ENCODE measurements at regions not wholly inside any gene's neighbourhood (a gene's known extent, or its start where the extent isn't known, plus 50 kb on each side); places are given as distances from the start of the nearest gene placed in this dataset.

GRCh38 chr21:31395268-31395667, 51.2 kb upstream of the TIAM1 start:
- no peak for ATAC-seq
- Histone ChIP-seq H3K79me2 (ENCODE audit: control insufficient read depth, insufficient read depth, low read length) (no peaks in the 10 kb centered on the region), H2AFZ (ENCODE audit: low read depth, low read length) (no peak overlapping the region), H3K9ac (ENCODE audit: insufficient read depth in 1 of 2, low read depth in 2 of 2, low read length in 2 of 2) (no peak overlapping the region), H4K20me1 (replicated peaks; ENCODE audit: control insufficient read depth, insufficient read depth, low read length) (no peaks in the 10 kb centered on the region), H3K27ac (ENCODE audit: extremely low read depth, low read depth, low read length) (no peak overlapping the region), H3K27me3 (ENCODE audit: control insufficient read depth in 2 of 2, insufficient read depth in 2 of 2, low read length in 2 of 2) (peaks cover 6 to 28% of the 10 kb centered on the region in 2 experiments; a peak in 3 of 5 replicates), H3K4me1 (replicated peaks in 1 of 2; ENCODE audit: control insufficient read depth in 2 of 2, insufficient read depth in 2 of 2, low read length in 2 of 2) (no peaks in the 10 kb centered on the region), H3K9me3 (replicated peaks; ENCODE audit: control insufficient read depth, insufficient read depth, low read depth, low read length) (no peaks in the 10 kb centered on the region), H3K4me3 (no peak overlapping the region), H3K9me1 (ENCODE audit: control insufficient read depth, insufficient read depth, low read length) (no peaks in the 10 kb centered on the region), H3K4me2 (ENCODE audit: insufficient read depth, low read length) (no peak overlapping the region), H3K36me3 (ENCODE audit: control insufficient read depth, insufficient read depth, low read length) (no peaks in the 10 kb centered on the region)
- WGBS (ENCODE audit: insufficient coverage, low coverage, missing lambda C conversion rate): 0% methylated on average over 9 of the region's 9 CpGs
- no TSS peak for BruUV-seq (replicated peaks)
- intact Hi-C loops (cut with micrococcal nuclease): no loop called here
- in situ Hi-C loops (cut with MboI): no loop called here
- ChIA-PET POLR2A (no interaction called here), CTCF (ENCODE audit: low intra/inter-chr PET ratio) (no interaction called here)
- no peak for DNase-seq (ENCODE audit: extremely low read depth in 1 of 4, low spot score in 3 of 4)
- no peak for FAIRE-seq
- no peak for TF ChIP-seq ZFP1 (CRISPR knock-in tag; IDR thresholded peaks at IDR 0.05)
- TF ChIP-seq CBFA2T3 (IDR thresholded peaks at IDR 0.05): no peak
- no peak for TF ChIP-seq MTA2 (IDR thresholded peaks at IDR 0.05; ENCODE audit: low read depth)
- no peak for TF ChIP-seq GTF2F1 (IDR thresholded peaks at IDR 0.05; ENCODE audit: low read depth, low read length)
- no peak for TF ChIP-seq CREM (IDR thresholded peaks at IDR 0.05; ENCODE audit: low read depth)
- TF ChIP-seq MBD1 (CRISPR knock-in tag; IDR thresholded peaks at IDR 0.05): no peak
- no peak for TF ChIP-seq ZBTB8A (IDR thresholded peaks at IDR 0.05; ENCODE audit: partially characterized antibody)
- no peak for TF ChIP-seq MAZ (CRISPR knock-in tag; conservative IDR thresholded peaks at IDR 0.05 in 1 of 2, IDR thresholded peaks at IDR 0.05 in 1 of 2)
- TF ChIP-seq ZNF77 (CRISPR knock-in tag; IDR thresholded peaks at IDR 0.05): no peak
